Skeletal muscle satellite cell (primary cell): ENCODE measurements at regions not wholly inside any gene's neighbourhood (a gene's known extent, or its start where the extent isn't known, plus 50 kb on each side); places are given as distances from the start of the nearest gene placed in this dataset.
A peak's percentile ranks its signal among the peaks of the same experiment; 100 is the strongest.

Experiments
- H3K27me3 ChIP-seq: 2 replicates; pipeline ENCODE4 v1.7.0; 2013; ENCODE audit warnings: low read length; ENCODE audit not compliant: control insufficient read depth, insufficient read depth
- H3K36me3 ChIP-seq: 2 replicates; pipeline ENCODE4 v1.7.0; 2013; ENCODE audit warnings: mild to moderate bottlenecking, control low read depth, low read length; ENCODE audit not compliant: insufficient read depth
- H3K4me1 ChIP-seq: 2 replicates; pipeline ENCODE4 v1.7.0; 2013; ENCODE audit warnings: low read length; ENCODE audit not compliant: control insufficient read depth, insufficient read depth
- H3K4me2 ChIP-seq: 2 replicates; pipeline ENCODE4 v1.7.0; 2013; ENCODE audit warnings: mild to moderate bottlenecking, low read length
- H3K4me3 ChIP-seq: 2 replicates; pipeline ENCODE4 v1.7.0; 2013; ENCODE audit warnings: low read length
- H3K9ac ChIP-seq: 2 replicates; pipeline ENCODE4 v1.7.0; 2013; ENCODE audit warnings: mild to moderate bottlenecking, low read depth, low read length, moderate library complexity
- H3K9me3 ChIP-seq: replicated peaks from 2 replicates; pipeline ENCODE4 v1.7.0; 2013; ENCODE audit warnings: mild to moderate bottlenecking, control low read depth, low read length

- no peaks in the 10 kb centered on the region for H3K27me3 ChIP-seq
- H3K36me3 ChIP-seq = no peaks in the 10 kb centered on the region
- H3K4me1 ChIP-seq = peaks cover 24% of the 10 kb centered on the region
- H3K4me2 ChIP-seq = no peak overlapping the region
- no peak overlapping the region for H3K9ac ChIP-seq
- no peaks in the 10 kb centered on the region for H3K9me3 ChIP-seq
- no peak overlapping the region for H3K4me3 ChIP-seq
These were observed 150.4 kb downstream of the CEBPB start for GRCh38 chr20:50341050-50341449.

GRCh38 chr20:50341880-50342637 is 151.4 kb downstream of the CEBPB start:
- no peaks in the 10 kb centered on the region for H3K36me3 ChIP-seq
- H3K9me3 ChIP-seq = no peaks in the 10 kb centered on the region
- peaks cover 34% of the 10 kb centered on the region for H3K4me1 ChIP-seq
- no peaks in the 10 kb centered on the region for H3K27me3 ChIP-seq
- no peak overlapping the region for H3K9ac ChIP-seq
- H3K4me3 ChIP-seq = no peak overlapping the region
- H3K4me2 ChIP-seq = no peak overlapping the region

GRCh38 chr20:50342638-50343102 is 152.0 kb downstream of the CEBPB start:
- Histone ChIP-seq H3K4me3 (no peak overlapping the region), H3K4me1 (peaks cover 34% of the 10 kb centered on the region), H3K4me2 (no peak overlapping the region), H3K9ac (no peak overlapping the region), H3K9me3 (no peaks in the 10 kb centered on the region), H3K36me3 (no peaks in the 10 kb centered on the region), H3K27me3 (no peaks in the 10 kb centered on the region)

- Histone ChIP-seq H3K4me1 (peaks cover 34% of the 10 kb centered on the region), H3K9ac (no peak overlapping the region), H3K9me3 (no peaks in the 10 kb centered on the region), H3K36me3 (no peaks in the 10 kb centered on the region), H3K4me3 (no peak overlapping the region), H3K4me2 (no peak overlapping the region), H3K27me3 (no peaks in the 10 kb centered on the region)
These were observed 152.5 kb downstream of the CEBPB start for GRCh38 chr20:50343125-50343489.

GRCh38 chr20:50343490-50344179 is 153.0 kb downstream of the CEBPB start:
- H3K4me2 ChIP-seq = no peak overlapping the region
- H3K27me3 ChIP-seq = no peaks in the 10 kb centered on the region
- no peaks in the 10 kb centered on the region for H3K9me3 ChIP-seq
- no peak overlapping the region for H3K4me3 ChIP-seq
- no peak overlapping the region for H3K9ac ChIP-seq
- peaks cover 30% of the 10 kb centered on the region for H3K4me1 ChIP-seq
- H3K36me3 ChIP-seq = no peaks in the 10 kb centered on the region

- Histone ChIP-seq H3K36me3 (no peaks in the 10 kb centered on the region), H3K9me3 (no peaks in the 10 kb centered on the region), H3K9ac (no peak overlapping the region), H3K4me3 (no peak overlapping the region), H3K4me1 (peaks cover 21% of the 10 kb centered on the region), H3K27me3 (no peaks in the 10 kb centered on the region), H3K4me2 (no peak overlapping the region)
These were observed 153.8 kb downstream of the CEBPB start for GRCh38 chr20:50344232-50345071.

- no peak overlapping the region for H3K9ac ChIP-seq
- peaks cover 4% of the 10 kb centered on the region for H3K27me3 ChIP-seq
- H3K4me2 ChIP-seq = peak overlapping the region; percentile 59
- peaks cover 14% of the 10 kb centered on the region for H3K4me1 ChIP-seq
- no peaks in the 10 kb centered on the region for H3K36me3 ChIP-seq
- no peaks in the 10 kb centered on the region for H3K9me3 ChIP-seq
- no peak overlapping the region for H3K4me3 ChIP-seq
These were observed 155.2 kb downstream of the CEBPB start for GRCh38 chr20:50345712-50346373.

GRCh38 chr20:50346374-50347283 is 156.0 kb downstream of the CEBPB start:
- peak overlapping the region; percentile 59 for H3K4me2 ChIP-seq
- no peaks in the 10 kb centered on the region for H3K36me3 ChIP-seq
- H3K9me3 ChIP-seq = no peaks in the 10 kb centered on the region
- peaks cover 14% of the 10 kb centered on the region for H3K4me1 ChIP-seq
- H3K27me3 ChIP-seq = peaks cover 4% of the 10 kb centered on the region
- H3K4me3 ChIP-seq = peak overlapping the region; percentile 34
- H3K9ac ChIP-seq = no peak overlapping the region

GRCh38 chr20:50347284-50348063 is 156.8 kb downstream of the CEBPB start:
- peaks cover 14% of the 10 kb centered on the region for H3K4me1 ChIP-seq
- H3K4me2 ChIP-seq = no peak overlapping the region
- no peak overlapping the region for H3K4me3 ChIP-seq
- H3K9ac ChIP-seq = no peak overlapping the region
- no peaks in the 10 kb centered on the region for H3K36me3 ChIP-seq
- H3K9me3 ChIP-seq = no peaks in the 10 kb centered on the region
- H3K27me3 ChIP-seq = peaks cover 4% of the 10 kb centered on the region

- Histone ChIP-seq H3K4me3 (no peak overlapping the region), H3K36me3 (no peaks in the 10 kb centered on the region), H3K27me3 (peaks cover 4% of the 10 kb centered on the region), H3K4me1 (peaks cover 14% of the 10 kb centered on the region), H3K9me3 (no peaks in the 10 kb centered on the region), H3K4me2 (no peak overlapping the region), H3K9ac (no peak overlapping the region)
These were observed 157.5 kb downstream of the CEBPB start for GRCh38 chr20:50348096-50348495.
